ENCODE measurements at regions not wholly inside any gene's neighbourhood (a gene's known extent, or its start where the extent isn't known, plus 50 kb on each side); places are given as distances from the start of the nearest gene placed in this dataset.

- in situ Hi-C loops (cut with HindIII; ENCODE audit: low sequenced_read_pairs) = no loop called here
Measured at GRCh38 chr15:46386356-46386755, 751.5 kb downstream of the SQOR start.

GRCh38 chr15:46389739-46390138, 754.9 kb downstream of the SQOR start:
- in situ Hi-C loops (cut with HindIII; ENCODE audit: low sequenced_read_pairs) = no loop called here

- in situ Hi-C loops (cut with HindIII; ENCODE audit: low sequenced_read_pairs) = no loop called here
Measured at GRCh38 chr15:46394463-46394862, 759.6 kb downstream of the SQOR start.

- in situ Hi-C loops (cut with HindIII; ENCODE audit: low sequenced_read_pairs) = no loop called here
Measured at GRCh38 chr15:46408312-46408711, 773.5 kb downstream of the SQOR start.

- in situ Hi-C loops (cut with HindIII; ENCODE audit: low sequenced_read_pairs) = no loop called here
Measured at GRCh38 chr15:46409841-46410301, 775.0 kb downstream of the SQOR start.

- in situ Hi-C loops (cut with HindIII; ENCODE audit: low sequenced_read_pairs) = no loop called here
Measured at GRCh38 chr15:46410705-46411104, 775.9 kb downstream of the SQOR start.

- in situ Hi-C loops (cut with HindIII; ENCODE audit: low sequenced_read_pairs) = no loop called here
Measured at GRCh38 chr15:46411900-46412299, 777.1 kb downstream of the SQOR start.

GRCh38 chr15:46413799-46414198, 779.0 kb downstream of the SQOR start:
- in situ Hi-C loops (cut with HindIII; ENCODE audit: low sequenced_read_pairs) = no loop called here

- in situ Hi-C loops (cut with HindIII; ENCODE audit: low sequenced_read_pairs) = no loop called here
Measured at GRCh38 chr15:46416544-46416943, 781.7 kb downstream of the SQOR start.

GRCh38 chr15:46420990-46421389, 786.2 kb downstream of the SQOR start:
- in situ Hi-C loops (cut with HindIII; ENCODE audit: low sequenced_read_pairs) = no loop called here

- in situ Hi-C loops (cut with HindIII; ENCODE audit: low sequenced_read_pairs) = no loop called here
Measured at GRCh38 chr15:46441294-46442062, 806.6 kb downstream of the SQOR start.

GRCh38 chr15:46442184-46442583, 807.4 kb downstream of the SQOR start:
- in situ Hi-C loops (cut with HindIII; ENCODE audit: low sequenced_read_pairs) = no loop called here

GRCh38 chr15:46442901-46443590, 808.2 kb downstream of the SQOR start:
- in situ Hi-C loops (cut with HindIII; ENCODE audit: low sequenced_read_pairs) = no loop called here

GRCh38 chr15:46450112-46450809, 815.4 kb downstream of the SQOR start:
- in situ Hi-C loops (cut with HindIII; ENCODE audit: low sequenced_read_pairs) = no loop called here

- in situ Hi-C loops (cut with HindIII; ENCODE audit: low sequenced_read_pairs) = no loop called here
Measured at GRCh38 chr15:46450810-46451182, 816.0 kb downstream of the SQOR start.

- in situ Hi-C loops (cut with HindIII; ENCODE audit: low sequenced_read_pairs) = no loop called here
Measured at GRCh38 chr15:46452297-46452820, 817.5 kb downstream of the SQOR start.

- in situ Hi-C loops (cut with HindIII; ENCODE audit: low sequenced_read_pairs) = no loop called here
Measured at GRCh38 chr15:46456456-46456855, 821.6 kb downstream of the SQOR start.

- in situ Hi-C loops (cut with HindIII; ENCODE audit: low sequenced_read_pairs) = no loop called here
Measured at GRCh38 chr15:46460431-46461094, 825.7 kb downstream of the SQOR start.

GRCh38 chr15:46461416-46461815, 826.6 kb downstream of the SQOR start:
- in situ Hi-C loops (cut with HindIII; ENCODE audit: low sequenced_read_pairs) = no loop called here

- in situ Hi-C loops (cut with HindIII; ENCODE audit: low sequenced_read_pairs) = no loop called here
Measured at GRCh38 chr15:46467041-46467440, 832.2 kb downstream of the SQOR start.

GRCh38 chr15:46471096-46471495, 836.3 kb downstream of the SQOR start:
- in situ Hi-C loops (cut with HindIII; ENCODE audit: low sequenced_read_pairs) = no loop called here

Data from DLD1 (cell line).